Iris pigment epithelial cell (primary cell): ENCODE measurements at regions not wholly inside any gene's neighbourhood (a gene's known extent, or its start where the extent isn't known, plus 50 kb on each side); places are given as distances from the start of the nearest gene placed in this dataset.

Experiments used
- DNase-seq: peaks from one replicate; pipeline ENCODE4 v3.0.0-alpha.2; 2011; ENCODE audit warnings: low read depth

DNA sequence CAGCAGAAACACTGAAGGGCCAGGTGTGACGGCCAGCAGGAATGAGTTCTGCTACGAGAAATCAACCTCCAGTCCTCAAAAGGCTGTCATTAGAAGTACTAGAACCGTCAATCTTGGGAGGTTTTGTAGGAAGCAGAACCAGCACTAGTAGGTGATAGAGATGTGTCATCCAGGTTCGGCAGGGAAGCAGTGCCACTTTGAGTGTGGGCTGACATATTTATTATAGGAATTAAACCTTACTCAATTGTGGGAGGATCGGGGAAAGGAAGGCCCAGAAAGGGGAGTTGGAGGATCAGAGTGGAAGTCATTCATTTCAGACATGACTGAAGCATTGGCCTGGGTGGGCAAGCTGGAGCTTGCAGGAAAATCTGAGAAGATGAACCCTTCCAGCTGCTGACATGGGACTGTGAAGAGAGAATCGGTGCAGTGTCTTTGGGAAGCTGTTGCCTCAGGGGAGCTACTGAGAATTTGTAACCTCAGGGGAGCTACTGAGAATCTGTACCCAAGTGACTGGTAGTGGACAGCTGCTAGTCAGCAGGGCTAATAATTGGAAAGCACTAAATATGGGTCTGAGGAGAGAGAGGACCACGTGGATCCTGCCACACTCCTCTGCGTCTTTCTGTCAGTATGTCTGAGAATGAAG is 177.4 kb downstream of the SPRY1 start:
- DNase-seq: no peak

- DNase-seq: no peak
Observed at GRCh38 chr4:123575291-123575690, 178.7 kb downstream of the SPRY1 start.

GRCh38 chr4:123577225-123577906 is 180.8 kb downstream of the SPRY1 start:
- DNase-seq: no peak

- no peak for DNase-seq
Observed at GRCh38 chr4:123578276-123579029, 181.9 kb downstream of the SPRY1 start.

DNA sequence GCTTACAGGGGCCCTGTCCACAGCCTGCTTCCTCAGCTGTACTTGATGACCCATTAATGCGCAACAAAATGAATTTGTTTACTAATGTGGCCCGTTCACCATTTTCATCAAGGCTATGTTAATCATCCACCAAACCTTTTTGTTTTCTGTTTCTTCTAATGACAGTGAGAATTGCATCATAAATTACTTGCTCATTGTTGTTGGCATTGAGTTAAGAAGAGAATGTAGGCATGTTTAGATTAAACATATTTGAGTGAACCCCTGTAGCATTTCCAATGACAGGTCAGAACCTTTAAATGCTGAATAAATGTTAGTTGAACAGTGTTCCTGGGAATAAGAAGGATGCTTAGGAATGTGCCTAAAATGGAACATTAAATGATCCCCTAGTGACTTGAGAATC is 183.4 kb downstream of the SPRY1 start:
- peak; percentile 46 for DNase-seq

- DNase-seq: no peak
Observed at GRCh38 chr4:123580981-123581664, 184.5 kb downstream of the SPRY1 start.

DNA sequence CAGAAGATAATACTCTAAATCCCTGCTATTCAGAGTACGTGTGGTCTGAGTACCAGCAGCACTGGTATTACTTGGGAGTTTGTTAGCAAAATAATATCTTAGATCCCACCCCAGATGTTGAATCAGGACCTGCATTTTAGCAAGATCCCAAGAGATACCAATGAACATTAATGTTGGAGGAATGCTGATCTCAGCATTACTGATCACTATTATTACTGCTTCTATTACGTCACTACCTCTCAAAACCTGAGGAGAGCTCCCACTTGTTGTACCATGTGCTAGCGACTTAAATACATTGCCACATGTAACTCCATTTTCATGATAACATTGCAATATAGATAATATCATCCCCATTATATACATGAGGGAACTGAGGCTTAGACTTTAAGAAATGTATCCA is 185.2 kb downstream of the SPRY1 start:
- DNase-seq: no peak

DNA sequence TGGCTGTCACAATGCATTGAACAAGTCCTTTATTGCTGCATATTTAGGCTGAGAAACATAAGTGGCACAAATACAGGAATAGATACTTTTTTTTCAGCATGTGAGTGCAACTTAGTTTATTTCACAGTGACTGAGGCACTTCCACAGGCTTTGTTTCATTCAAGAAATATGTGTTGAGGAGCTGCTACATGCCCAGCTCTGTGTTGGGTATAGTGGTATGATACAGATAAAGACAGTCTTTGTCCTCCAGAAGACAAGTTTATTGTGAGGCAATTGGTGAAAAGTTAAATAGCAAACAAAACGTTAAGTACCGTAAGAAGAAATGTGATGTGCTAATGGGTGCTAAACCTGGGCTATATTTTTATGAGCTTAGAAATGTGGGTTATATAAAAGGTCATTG is 186.4 kb downstream of the SPRY1 start:
- no peak for DNase-seq

GRCh38 chr4:123585111-123585510 is 188.5 kb downstream of the SPRY1 start:
- DNase-seq: no peak

GRCh38 chr4:123587983-123588494 is 191.4 kb downstream of the SPRY1 start:
- peak; percentile 92 for DNase-seq

DNA sequence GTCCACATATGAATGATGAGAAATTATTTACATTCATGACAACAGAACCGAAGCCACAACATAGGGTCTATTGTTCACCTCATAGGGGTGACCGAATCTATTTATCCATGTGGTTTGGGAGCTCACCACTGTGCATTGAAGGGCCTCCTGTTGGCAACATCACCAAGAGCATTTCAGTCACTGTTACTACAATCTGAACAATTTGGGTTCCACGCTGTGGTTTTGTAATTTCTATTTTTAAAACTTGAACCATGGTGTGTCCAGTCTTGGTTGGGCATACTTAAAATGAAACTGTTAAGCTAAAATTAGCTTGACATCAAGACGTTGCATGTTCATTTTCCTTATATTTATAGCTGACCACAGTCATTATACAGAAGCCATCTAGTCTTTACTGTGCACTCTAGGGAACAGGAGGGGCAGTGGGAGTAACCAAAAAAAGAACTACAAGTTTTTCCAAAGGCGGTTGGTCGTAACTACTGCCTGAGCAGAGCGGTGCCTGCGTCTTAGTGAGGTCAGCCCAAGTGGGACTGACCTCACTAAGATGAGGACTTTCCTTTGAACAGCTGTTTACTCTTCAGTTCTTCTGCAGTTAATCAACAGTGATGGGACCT is 192.1 kb downstream of the SPRY1 start:
- DNase-seq: no peak

GRCh38 chr4:123589301-123589700 is 192.7 kb downstream of the SPRY1 start:
- DNase-seq: no peak

DNA sequence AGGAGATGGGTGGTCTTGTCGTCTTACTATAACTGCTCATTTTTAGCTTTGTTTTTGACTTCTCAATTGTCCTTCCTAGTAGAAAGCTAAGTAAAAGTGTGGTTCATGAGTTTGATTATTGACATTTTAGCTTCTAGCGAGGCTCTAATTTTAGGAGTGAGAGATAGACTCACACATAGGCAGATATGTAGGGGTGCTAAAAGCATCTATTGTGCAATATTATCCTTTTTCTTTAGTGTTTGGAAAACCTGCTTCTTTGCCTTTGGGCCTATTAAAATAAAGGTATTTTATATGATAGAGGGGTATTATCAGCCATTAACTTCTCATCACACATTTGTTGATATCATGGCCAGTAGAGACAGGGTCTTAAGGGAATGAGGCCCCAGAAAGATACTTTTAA is 195.3 kb downstream of the SPRY1 start:
- DNase-seq: no peak

- DNase-seq: no peak
Observed at GRCh38 chr4:123593655-123594054, 197.1 kb downstream of the SPRY1 start.

DNA sequence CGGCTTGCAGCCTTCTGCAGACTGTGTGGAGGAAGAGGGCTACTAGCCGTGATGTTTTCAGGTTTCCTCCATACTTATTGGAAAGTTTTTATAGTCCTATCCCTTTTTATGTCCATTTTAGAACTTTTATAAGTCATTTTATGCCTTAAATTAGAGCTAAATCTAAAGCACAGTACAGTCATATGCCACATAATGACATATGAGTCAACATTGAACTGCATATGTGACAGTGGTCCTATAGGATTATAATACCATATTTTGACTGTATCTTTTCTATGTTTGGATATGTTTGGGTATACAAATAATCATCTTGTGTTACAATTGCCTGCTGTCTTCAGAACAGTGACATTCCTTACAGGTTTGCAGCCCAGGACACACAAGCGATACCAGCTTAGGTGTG is 200.2 kb downstream of the SPRY1 start:
- no peak for DNase-seq

DNA sequence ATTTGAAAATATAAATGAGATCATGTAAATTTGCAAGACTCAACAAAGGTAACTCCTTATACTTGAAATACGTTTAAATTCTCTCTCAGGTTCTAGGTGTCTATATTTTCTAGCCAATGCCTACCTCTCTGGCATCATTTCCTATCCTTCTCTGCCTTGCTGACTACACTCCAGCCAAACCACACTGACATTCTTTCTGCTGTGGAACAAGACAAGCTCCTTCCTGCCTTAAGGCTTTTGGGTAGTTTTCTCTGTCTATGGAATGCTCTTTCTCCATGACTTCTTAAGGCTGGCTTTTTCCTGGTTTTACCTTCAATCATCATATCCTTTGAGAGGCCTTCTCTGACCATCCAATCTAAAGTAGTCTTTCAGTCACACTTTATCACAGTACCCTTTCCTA is 201.0 kb downstream of the SPRY1 start:
- DNase-seq: peak; percentile 78

GRCh38 chr4:123598331-123598730 is 201.7 kb downstream of the SPRY1 start:
- DNase-seq: no peak

- peak; percentile 88 for DNase-seq
Observed at GRCh38 chr4:123599061-123599919, 202.7 kb downstream of the SPRY1 start.

DNA sequence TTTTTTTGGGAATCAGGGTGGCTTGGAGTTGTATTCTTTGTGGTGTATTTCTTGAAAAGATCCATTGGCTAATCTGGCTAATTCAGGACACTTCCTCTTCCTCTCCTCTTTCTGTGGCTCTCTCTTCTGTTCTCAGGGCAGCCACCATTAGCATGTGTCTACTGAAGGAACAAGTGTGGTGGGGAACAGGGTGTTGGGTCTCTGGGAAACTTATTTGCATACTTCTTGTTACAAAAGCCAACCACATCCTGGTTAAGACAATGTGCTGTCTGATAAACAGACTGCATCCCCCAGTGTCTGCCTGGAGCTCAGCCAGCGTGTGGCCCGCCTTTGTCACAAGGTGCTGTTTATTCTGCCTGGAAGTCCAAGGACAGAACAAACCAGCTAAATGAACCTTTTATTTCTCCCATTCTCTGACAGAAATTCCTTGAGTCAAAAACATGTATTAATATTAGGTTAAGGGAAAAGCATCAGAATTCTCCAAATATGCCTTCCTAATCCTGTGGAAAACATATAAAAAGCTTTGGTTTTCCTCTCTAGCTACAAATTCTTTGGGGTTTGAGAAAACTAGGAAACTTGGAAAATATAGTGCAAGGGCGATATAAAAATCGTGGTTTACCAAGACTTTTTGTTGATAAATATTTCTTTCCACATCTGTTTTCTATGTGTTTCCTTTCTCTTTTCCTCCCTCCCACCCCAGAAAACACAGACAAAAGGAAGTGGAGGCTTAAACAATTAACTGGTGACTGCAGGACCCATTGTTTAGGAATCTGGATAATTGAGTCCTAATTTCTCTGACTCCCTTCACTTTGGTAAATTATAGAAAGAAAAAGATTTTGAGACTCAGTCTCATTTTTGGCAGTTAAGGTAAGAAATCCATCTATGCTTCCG is 203.6 kb downstream of the SPRY1 start:
- peak; percentile 76 for DNase-seq
